Glutamatergic neuron (in vitro differentiated cells): ENCODE measurements at regions not wholly inside any gene's neighbourhood (a gene's known extent, or its start where the extent isn't known, plus 50 kb on each side); places are given as distances from the start of the nearest gene placed in this dataset.

Experiments used
- DNase-seq: peaks from one replicate; pipeline ENCODE4 v3.0.0; 2022
- H3K27ac Mint-ChIP-seq: one replicate; pipeline ENCODE4 v1.8.0; 2020; ENCODE audit warnings: mild to moderate bottlenecking, mixed read lengths, inconsistent platforms; ENCODE audit not compliant: unreplicated experiment
- H3K27me3 Mint-ChIP-seq: one replicate; pipeline ENCODE4 v1.8.0; 2020; ENCODE audit warnings: mild to moderate bottlenecking, moderate library complexity, mixed read lengths, inconsistent platforms; ENCODE audit not compliant: unreplicated experiment
- H3K36me3 Mint-ChIP-seq: one replicate; pipeline ENCODE4 v1.8.0; 2020; ENCODE audit warnings: mild to moderate bottlenecking, mixed read lengths, inconsistent platforms; ENCODE audit not compliant: unreplicated experiment
- H3K4me1 Mint-ChIP-seq: one replicate; pipeline ENCODE4 v1.8.0; 2020; ENCODE audit warnings: mild to moderate bottlenecking, low read depth, mixed read lengths, inconsistent platforms; ENCODE audit not compliant: unreplicated experiment
- H3K4me3 Mint-ChIP-seq: one replicate; pipeline ENCODE4 v1.8.0; 2020; ENCODE audit warnings: mild to moderate bottlenecking, mixed read lengths, inconsistent platforms; ENCODE audit not compliant: unreplicated experiment
- H3K9me3 Mint-ChIP-seq: one replicate; pipeline ENCODE4 v1.8.0; 2020; ENCODE audit warnings: mild to moderate bottlenecking, moderate library complexity, mixed read lengths, inconsistent platforms; ENCODE audit not compliant: unreplicated experiment
- CTCF ChIP-seq: fragments of 200-600 bp; sonication (generic); IDR thresholded peaks from one replicate; pipeline ENCODE4 v1.5.0; 2021; ENCODE audit not compliant: partially characterized antibody, unreplicated experiment

GRCh38 chr15:91625506-91625905 lies 228.0 kb upstream of the SLCO3A1 start:
- TF ChIP-seq CTCF, result no peak
- H3K4me3 Mint-ChIP-seq, result no peak overlapping the region
- H3K27ac Mint-ChIP-seq, result no peak overlapping the region
- H3K36me3 Mint-ChIP-seq, result no peaks in the 10 kb centered on the region
- no peaks in the 10 kb centered on the region for H3K9me3 Mint-ChIP-seq
- H3K4me1 Mint-ChIP-seq, result no peaks in the 10 kb centered on the region
- no peak for DNase-seq
- H3K27me3 Mint-ChIP-seq, result no peaks in the 10 kb centered on the region

DNA sequence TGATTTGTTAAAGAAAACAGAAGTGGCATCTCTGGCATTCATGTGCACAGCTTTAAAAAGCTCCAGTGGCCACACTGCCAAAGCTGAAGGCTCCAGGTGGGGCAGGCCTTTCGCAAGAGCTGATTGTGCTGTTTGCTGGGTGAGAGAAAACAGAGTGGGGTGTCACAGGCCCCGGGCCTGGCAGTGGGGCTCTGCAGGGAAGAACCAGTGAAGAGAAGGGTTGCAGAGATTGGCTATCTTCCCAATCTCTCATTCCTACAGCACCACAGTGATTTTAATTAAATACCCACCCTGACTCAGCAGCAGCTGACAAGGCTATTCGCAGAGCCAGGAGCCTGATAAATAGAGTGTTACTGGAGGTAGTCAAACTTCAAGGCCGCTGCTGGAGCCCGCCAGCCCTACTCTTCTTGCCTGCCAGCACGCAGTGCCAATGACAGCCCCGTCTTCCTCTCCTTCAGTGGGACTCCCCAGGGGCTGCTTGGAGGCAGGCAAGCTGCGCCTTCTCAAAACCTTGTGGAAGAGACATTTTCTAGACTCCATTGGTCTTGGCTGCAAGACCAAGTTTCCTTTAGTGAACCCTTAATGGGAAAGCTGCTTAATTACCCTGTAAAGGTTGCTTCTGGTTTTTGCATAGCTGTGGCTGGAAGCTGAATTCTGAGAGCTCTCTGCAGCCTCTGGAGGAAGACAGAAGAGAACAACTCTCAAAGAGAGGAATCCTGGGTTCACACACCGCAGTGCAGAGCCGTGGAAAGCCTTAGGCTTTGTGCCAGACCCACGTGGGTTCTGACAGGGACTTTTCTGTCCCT lies 225.8 kb upstream of the SLCO3A1 start:
- no peaks in the 10 kb centered on the region for H3K4me1 Mint-ChIP-seq
- no peaks in the 10 kb centered on the region for H3K27me3 Mint-ChIP-seq
- H3K36me3 Mint-ChIP-seq, result no peaks in the 10 kb centered on the region
- H3K9me3 Mint-ChIP-seq, result no peaks in the 10 kb centered on the region
- DNase-seq, result no peak
- H3K27ac Mint-ChIP-seq, result no peak overlapping the region
- H3K4me3 Mint-ChIP-seq, result no peak overlapping the region
- TF ChIP-seq CTCF, result no peak

GRCh38 chr15:91630090-91630489 lies 223.4 kb upstream of the SLCO3A1 start:
- no peak overlapping the region for H3K27ac Mint-ChIP-seq
- H3K36me3 Mint-ChIP-seq, result no peaks in the 10 kb centered on the region
- no peaks in the 10 kb centered on the region for H3K27me3 Mint-ChIP-seq
- DNase-seq, result no peak
- no peak for TF ChIP-seq CTCF
- H3K9me3 Mint-ChIP-seq, result no peaks in the 10 kb centered on the region
- no peak overlapping the region for H3K4me3 Mint-ChIP-seq
- no peaks in the 10 kb centered on the region for H3K4me1 Mint-ChIP-seq

- no peaks in the 10 kb centered on the region for H3K27me3 Mint-ChIP-seq
- peaks cover 3% of the 10 kb centered on the region for H3K36me3 Mint-ChIP-seq
- DNase-seq, result no peak
- TF ChIP-seq CTCF, result no peak
- peaks cover 1% of the 10 kb centered on the region for H3K9me3 Mint-ChIP-seq
- H3K4me3 Mint-ChIP-seq, result no peak overlapping the region
- no peaks in the 10 kb centered on the region for H3K4me1 Mint-ChIP-seq
- H3K27ac Mint-ChIP-seq, result no peak overlapping the region
Measured at GRCh38 chr15:91632176-91632575, 221.3 kb upstream of the SLCO3A1 start.

DNA sequence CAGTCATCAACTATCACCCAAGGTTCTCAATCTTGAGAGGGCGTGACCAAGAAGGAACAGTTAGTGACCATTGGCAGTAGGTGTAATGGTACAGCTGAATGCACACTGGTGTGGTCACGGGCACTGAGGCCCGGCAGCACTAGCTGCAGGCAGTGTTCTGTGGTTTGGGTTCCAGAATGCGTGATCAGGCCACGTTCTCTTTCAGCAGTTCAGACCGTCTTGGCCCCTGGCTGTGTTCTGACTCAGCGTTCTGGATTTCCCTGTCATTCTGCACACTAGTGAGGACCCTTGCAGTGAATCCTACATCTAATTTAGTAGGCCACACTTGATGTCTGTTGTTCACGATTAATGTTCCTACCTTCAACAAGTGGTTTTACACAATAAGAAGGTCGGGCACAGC lies 220.5 kb upstream of the SLCO3A1 start:
- no peak for TF ChIP-seq CTCF
- Mint-ChIP-seq H3K4me3 (no peak overlapping the region), H3K4me1 (no peaks in the 10 kb centered on the region), H3K9me3 (peaks cover 1% of the 10 kb centered on the region), H3K36me3 (peaks cover 4% of the 10 kb centered on the region), H3K27me3 (no peaks in the 10 kb centered on the region), H3K27ac (no peak overlapping the region)
- no peak for DNase-seq
